Fibroblast of the aortic adventitia (primary cell): ENCODE measurements at regions not wholly inside any gene's neighbourhood (a gene's known extent, or its start where the extent isn't known, plus 50 kb on each side); places are given as distances from the start of the nearest gene placed in this dataset.
A peak's percentile ranks its signal among the peaks of the same experiment; 100 is the strongest.
"Not testable (repeated sequence)": the region's sequence is repeated elsewhere in the genome, so short reads cannot be mapped to it uniquely, and the experiment has no call there.

Source experiments
- DNase-seq: peaks from one replicate; pipeline ENCODE4 v3.0.0-alpha.2; 2010; ENCODE audit warnings: low read depth
- H3K4me3 ChIP-seq: 2 replicates; pipeline ENCODE4 v1.5.1; 2011; ENCODE audit warnings: low read depth, mild to moderate bottlenecking, control low read depth, low read length, moderate library complexity
- CTCF ChIP-seq: IDR thresholded peaks from 2 replicates; pipeline ENCODE4 v1.5.1; 2011; ENCODE audit warnings: mild to moderate bottlenecking, low read length, control low read depth, inconsistent platforms; ENCODE audit not compliant: insufficient read depth

DNA sequence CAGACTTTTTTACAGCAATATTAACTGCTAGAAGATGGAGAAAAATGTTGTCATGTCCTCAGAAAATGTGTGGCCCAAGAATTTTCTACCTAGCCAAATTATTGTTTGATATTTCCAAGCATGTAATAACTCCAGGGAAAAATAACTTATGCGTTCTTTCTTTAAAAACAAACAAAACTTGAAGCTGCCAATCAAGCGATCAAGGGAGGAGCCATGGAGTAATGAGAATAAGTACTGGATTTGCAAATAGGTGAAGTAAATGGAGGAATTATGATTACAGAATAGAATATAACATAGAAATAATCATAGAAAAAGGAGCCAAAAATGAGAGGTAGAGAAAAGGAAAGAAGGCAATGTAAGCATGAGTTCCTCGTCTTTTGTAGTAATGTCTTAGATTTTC lies 225.3 kb downstream of the DLEU7 start:
- DNase-seq, result no peak

DNA sequence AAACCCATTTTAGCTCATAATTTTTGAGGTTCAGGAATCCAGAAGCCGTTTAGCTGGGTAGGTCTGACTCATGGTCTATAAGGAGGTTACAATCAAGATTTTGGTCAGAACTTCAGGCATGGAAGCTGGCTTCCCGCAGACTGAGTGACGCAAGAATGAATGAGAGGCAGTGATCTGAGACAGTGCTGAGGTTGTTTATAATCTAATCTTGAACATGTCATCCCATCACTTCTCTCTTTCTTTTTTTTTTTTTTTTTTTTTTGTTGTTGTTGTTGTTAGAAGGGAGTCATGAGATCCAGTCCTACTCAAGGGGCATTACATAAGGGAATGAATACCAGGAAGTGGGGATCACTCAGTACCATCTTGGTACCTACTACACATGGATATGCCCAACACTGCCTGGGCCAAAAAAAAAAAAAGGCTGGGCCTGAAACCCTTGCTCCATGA lies 217.4 kb downstream of the DLEU7 start:
- DNase-seq, result peak; percentile 70
- H3K4me3 ChIP-seq, result no peak overlapping the region
- TF ChIP-seq CTCF, result no peak

More for the DNA sequence above, 225.3 kb downstream of the DLEU7 start:
- TF ChIP-seq CTCF, result no peak
- H3K4me3 ChIP-seq, result no peak overlapping the region

DNA sequence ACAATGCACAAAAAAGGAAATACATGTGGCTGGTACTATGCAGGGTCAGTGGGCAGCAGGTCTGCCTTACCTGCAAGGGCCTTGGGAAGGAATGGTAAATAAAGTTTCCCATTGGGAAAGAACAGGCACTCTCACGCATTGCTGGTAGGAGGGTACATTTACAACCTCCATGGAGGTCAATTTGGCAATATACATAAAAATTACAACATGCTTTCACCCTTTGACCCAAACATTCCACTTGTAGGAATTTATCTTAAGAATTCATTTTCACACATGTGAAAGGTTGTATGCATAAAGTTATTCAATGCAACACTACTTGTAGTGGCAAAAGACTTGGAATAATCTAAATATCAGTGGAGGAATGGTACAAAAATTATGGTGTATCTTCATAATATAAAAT lies 216.4 kb downstream of the DLEU7 start:
- DNase-seq, result no peak

GRCh38 chr13:50628512-50628911 lies 215.0 kb downstream of the DLEU7 start:
- DNase-seq, H3K4me3 ChIP-seq: not testable (repeated sequence)

More for the DNA sequence above, 216.4 kb downstream of the DLEU7 start:
- TF ChIP-seq CTCF, result no peak
- no peak overlapping the region for H3K4me3 ChIP-seq

- no peak for TF ChIP-seq CTCF
- no peak overlapping the region for H3K4me3 ChIP-seq
- no peak for DNase-seq
Observed at GRCh38 chr13:50629497-50629896, 214.0 kb downstream of the DLEU7 start.

- no peak overlapping the region for H3K4me3 ChIP-seq
- DNase-seq, result no peak
- TF ChIP-seq CTCF, result no peak
Observed at GRCh38 chr13:50629966-50630365, 213.5 kb downstream of the DLEU7 start.

GRCh38 chr13:50631041-50631440 lies 212.5 kb downstream of the DLEU7 start:
- no peak for TF ChIP-seq CTCF

GRCh38 chr13:50634339-50634738 lies 209.2 kb downstream of the DLEU7 start:
- H3K4me3 ChIP-seq, result no peak overlapping the region
- no peak for TF ChIP-seq CTCF
- no peak for DNase-seq

More at GRCh38 chr13:50631041-50631440, 212.5 kb downstream of the DLEU7 start:
- H3K4me3 ChIP-seq, result no peak overlapping the region
- no peak for DNase-seq
